Spleen (tissue), 7 donors: ENCODE measurements at regions not wholly inside any gene's neighbourhood (a gene's known extent, or its start where the extent isn't known, plus 50 kb on each side); places are given as distances from the start of the nearest gene placed in this dataset.

ENCODE experiments used
- POLR2A ChIP-seq, 3 donors: fragments of 450-650 bp; IDR thresholded peaks; one replicate each; pipeline ENCODE4 v1.5.1; 2017; ENCODE audit warnings: antibody characterized with exemption in 3 of 3, mild to moderate bottlenecking in 1 of 3
- POLR2AphosphoS5 ChIP-seq, 3 donors: sonication (generic); formaldehyde crosslinking; IDR thresholded peaks; one replicate each; pipeline ENCODE4 v1.5.1; 2017; ENCODE audit warnings: antibody characterized with exemption in 3 of 3
- TF ChIP-seq, protein P1 (sequence below), 11 experiments: fragments of 200-600 bp in 7 of 11; fragments of 450-650 bp in 4 of 11; sonication (generic) in 4 of 11; IDR thresholded peaks in 8 of 11; conservative IDR thresholded peaks in 3 of 11; 1 replicate in 7 of 11; 2 replicates in 4 of 11; pipeline versions ENCODE4 v1.4.0 to v1.8.0; 2016 to 2021; ENCODE audit warnings: antibody characterized with exemption in 11 of 11, inconsistent platforms in 4 of 11, mild to moderate bottlenecking in 1 of 11
- donor health status: DM: no; HTN: no; CAD: no; lungs with moderate emphysema.
- donor health status: DM: no; HTN: no; CAD: no.
- donor health status: DM: no; HTN: no; CAD: no.

DNA sequence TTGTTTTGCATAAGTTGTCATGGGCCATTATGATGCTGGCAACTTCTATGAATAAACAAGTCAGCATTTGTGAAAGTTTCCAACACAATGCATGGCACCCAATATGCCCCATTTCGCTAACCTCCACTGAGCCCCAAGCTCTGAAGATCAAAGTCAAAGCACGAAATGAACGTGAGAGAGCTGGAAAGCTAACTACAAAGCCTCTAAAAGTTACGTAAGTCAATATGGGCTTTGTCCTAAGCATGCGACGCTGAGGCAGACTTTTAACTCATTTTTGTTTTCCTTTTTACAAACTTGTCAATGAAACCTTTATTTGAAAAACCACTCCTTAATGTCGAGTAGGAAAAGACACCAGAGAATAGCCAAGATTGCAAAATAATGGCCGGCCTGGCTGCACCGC, 131.6 kb upstream of the NUDT7 start:
- no peak for TF ChIP-seq POLR2AphosphoS5 (IDR thresholded peaks at IDR 0.05)
- no peak for TF ChIP-seq POLR2A (IDR thresholded peaks at IDR 0.05)
- TF ChIP-seq, protein P1, sequence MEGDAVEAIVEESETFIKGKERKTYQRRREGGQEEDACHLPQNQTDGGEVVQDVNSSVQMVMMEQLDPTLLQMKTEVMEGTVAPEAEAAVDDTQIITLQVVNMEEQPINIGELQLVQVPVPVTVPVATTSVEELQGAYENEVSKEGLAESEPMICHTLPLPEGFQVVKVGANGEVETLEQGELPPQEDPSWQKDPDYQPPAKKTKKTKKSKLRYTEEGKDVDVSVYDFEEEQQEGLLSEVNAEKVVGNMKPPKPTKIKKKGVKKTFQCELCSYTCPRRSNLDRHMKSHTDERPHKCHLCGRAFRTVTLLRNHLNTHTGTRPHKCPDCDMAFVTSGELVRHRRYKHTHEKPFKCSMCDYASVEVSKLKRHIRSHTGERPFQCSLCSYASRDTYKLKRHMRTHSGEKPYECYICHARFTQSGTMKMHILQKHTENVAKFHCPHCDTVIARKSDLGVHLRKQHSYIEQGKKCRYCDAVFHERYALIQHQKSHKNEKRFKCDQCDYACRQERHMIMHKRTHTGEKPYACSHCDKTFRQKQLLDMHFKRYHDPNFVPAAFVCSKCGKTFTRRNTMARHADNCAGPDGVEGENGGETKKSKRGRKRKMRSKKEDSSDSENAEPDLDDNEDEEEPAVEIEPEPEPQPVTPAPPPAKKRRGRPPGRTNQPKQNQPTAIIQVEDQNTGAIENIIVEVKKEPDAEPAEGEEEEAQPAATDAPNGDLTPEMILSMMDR (IDR thresholded peaks at IDR 0.05 in 8 of 11, conservative IDR thresholded peaks at IDR 0.05 in 3 of 11): no peak
